Right ventricle myocardium superior (tissue), 1 donor: ENCODE measurements at regions not wholly inside any gene's neighbourhood (a gene's known extent, or its start where the extent isn't known, plus 50 kb on each side); places are given as distances from the start of the nearest gene placed in this dataset.
A peak's percentile ranks its signal among the peaks of the same experiment; 100 is the strongest.

Source experiments
- ATAC-seq: fragments of 200-7000 bp; cut with Tn5 transposase; one replicate; pipeline ENCODE4 v1.9.1; 2020; ENCODE audit warnings: mild to moderate bottlenecking; ENCODE audit not compliant: poor library complexity
- DNase-seq: peaks from one replicate; pipeline ENCODE4 v3.0.0-alpha.2; 2020
- intact Hi-C: fragments of 100-400 bp; cut with DNase I; formaldehyde crosslinking; loops from one replicate; pipeline ENCODE4 v1.11.2; 2022
- donor health status: DM: no; HTN: yes; CAD: no; lungs with severe emphysema.

GRCh38 chr1:68551459-68551858, 54.6 kb upstream of the DEPDC1 start:
- DNase-seq: no peak
- intact Hi-C loops: no loop called here
- ATAC-seq: no peak

GRCh38 chr1:68558321-68559026, 61.6 kb upstream of the DEPDC1 start:
- ATAC-seq: no peak
- intact Hi-C loops: no loop called here
- DNase-seq: no peak

GRCh38 chr1:68565923-68566322, 69.0 kb upstream of the DEPDC1 start:
- no peak for ATAC-seq
- no peak for DNase-seq
- intact Hi-C loops: no loop called here

GRCh38 chr1:68570871-68571270, 74.0 kb upstream of the DEPDC1 start:
- ATAC-seq (no peak), DNase-seq (no peak)
- intact Hi-C loops: no loop called here

DNA sequence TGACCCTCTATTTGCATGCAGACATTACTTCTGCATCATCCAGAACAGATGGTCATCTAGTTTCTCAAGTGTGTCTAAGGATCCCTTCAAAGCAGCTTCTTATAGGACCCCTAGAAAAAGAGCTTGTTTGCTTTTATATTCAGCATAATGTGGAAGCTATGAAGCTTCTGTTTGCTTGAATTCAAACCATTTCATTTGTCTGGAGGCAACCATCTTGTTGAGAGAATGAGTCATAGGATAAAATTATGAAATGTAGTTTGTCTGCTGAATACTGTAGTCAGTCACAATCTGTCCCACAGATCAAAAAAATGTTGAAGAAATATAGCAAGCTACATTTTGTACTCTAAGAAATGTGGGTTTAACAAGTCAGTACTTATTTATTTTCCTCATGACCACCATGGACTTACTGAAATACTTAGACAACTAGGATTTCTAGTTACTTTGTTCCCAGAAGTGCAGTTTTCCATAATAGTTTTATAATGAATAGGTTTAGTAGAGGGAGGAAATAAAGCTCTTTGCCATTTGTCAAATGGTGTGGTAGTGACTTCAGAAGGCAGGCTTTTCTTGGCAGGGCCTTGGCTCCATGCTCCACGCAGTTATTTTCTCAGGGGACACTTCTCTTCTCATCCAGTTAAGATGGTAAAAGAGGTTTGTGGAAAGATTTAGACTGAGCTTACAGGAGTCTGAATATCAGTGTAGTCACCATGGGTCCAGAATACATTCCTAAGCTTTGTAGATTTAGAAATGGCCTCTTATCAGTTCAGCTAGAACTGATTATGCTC, 74.8 kb upstream of the DEPDC1 start:
- ATAC-seq: no peak
- intact Hi-C loops: no loop called here
- no peak for DNase-seq

- DNase-seq (no peak), ATAC-seq (no peak)
- intact Hi-C loops: no loop called here
Measured at GRCh38 chr1:68585351-68585750, 88.5 kb upstream of the DEPDC1 start.

- ATAC-seq: no peak
- intact Hi-C loops: no loop called here
- no peak for DNase-seq
Measured at GRCh38 chr1:68586766-68587165, 89.9 kb upstream of the DEPDC1 start.

DNA sequence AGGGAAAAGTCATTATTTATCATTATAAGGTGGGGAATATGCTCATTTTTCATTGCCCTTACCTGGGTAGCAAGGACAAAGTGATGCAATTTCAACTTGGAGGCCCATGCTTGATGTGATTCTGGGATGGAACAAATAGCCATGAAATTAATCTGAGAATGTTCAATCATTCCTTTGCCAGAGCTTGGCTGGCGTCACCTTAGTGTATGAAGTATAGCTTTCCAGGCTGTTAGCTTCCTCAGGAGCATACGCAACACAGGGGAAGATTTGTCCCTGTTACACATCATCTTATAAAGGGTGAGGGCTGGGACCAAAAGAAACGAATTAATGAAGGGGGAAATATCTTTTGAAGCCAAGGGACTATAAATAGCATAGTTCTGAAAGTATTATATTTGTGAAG, 91.4 kb upstream of the DEPDC1 start:
- DNase-seq (no peak), ATAC-seq (no peak)
- intact Hi-C loops: no loop called here

DNA sequence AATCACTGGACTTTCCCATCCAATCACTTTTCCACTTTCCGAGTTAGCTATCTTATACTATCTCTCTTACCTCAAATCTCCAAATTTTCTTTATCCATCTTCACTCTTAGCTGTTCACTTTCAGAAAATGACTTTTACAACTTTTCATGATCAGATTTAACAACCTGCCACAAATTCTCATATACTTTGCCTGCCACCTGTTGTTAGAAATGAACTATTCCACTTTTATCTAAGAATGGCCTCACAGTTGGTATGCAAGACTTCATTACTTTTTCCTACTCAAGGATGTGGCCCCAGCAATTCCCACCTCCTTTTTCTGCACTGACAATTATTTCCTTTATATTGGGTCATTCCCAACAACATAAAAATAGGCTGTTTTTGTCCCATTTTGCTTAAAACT, 93.6 kb upstream of the DEPDC1 start:
- ATAC-seq (no peak), DNase-seq (no peak)
- intact Hi-C loops: no loop called here

- intact Hi-C loops: no loop called here
- no peak for DNase-seq
- no peak for ATAC-seq
Measured at GRCh38 chr1:68594851-68595250, 98.0 kb upstream of the DEPDC1 start.

DNA sequence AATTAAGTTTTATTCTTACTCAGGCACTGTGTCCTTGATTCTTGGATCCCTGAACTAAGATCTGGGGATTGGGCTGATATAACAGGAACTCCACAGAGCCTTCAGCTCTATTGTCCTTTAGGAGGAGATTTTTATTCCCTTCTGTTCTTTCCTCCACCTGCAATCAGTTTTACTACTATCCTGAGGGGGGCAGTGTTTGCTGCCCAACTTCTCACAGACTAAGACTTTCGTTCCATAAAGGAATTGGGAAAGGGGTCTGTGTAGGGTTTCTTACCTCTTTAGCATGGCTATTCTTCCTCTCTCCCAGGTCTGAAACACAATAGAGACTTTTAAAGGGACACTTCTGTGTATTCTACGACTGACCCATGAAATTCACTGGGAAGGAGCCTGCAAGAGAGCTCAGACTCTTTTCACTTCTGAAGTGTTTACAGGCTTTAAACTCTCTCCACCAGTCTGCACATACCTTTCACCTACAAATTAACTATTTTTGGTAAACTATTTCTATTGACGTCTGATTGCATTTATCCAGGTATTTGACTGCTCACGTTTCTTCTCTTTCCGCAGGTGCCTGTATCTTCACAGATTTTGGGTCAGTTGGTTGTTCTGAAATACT, 103.3 kb upstream of the DEPDC1 start:
- intact Hi-C loops: no loop called here
- DNase-seq (no peak), ATAC-seq (no peak)

GRCh38 chr1:68608289-68608688, 111.4 kb upstream of the DEPDC1 start:
- ATAC-seq: no peak
- no peak for DNase-seq
- intact Hi-C loops: no loop called here

DNA sequence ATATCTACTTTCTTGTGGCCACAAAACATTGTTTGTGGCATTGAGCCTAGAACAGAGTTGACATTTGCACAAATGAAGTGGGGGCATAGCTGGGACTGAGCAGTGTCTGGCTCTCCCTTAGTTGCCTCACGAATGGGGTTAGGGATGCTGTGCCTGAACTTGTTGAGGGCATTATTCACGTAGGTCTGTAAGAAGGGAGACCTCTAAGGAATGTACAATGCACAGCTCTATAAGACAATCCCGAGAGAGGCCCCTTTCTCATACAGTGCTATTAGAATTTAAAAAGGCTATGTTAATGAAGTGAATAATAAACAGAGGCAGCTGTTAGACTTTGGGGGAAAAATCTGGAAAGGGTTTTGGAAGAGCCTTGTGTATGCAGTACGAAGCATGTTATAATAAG, 118.4 kb upstream of the DEPDC1 start:
- ATAC-seq (no peak), DNase-seq (no peak)
- intact Hi-C loops: no loop called here

- no peak for DNase-seq
- no peak for ATAC-seq
- intact Hi-C loops: no loop called here
Measured at GRCh38 chr1:68617942-68618341, 121.1 kb upstream of the DEPDC1 start.

DNA sequence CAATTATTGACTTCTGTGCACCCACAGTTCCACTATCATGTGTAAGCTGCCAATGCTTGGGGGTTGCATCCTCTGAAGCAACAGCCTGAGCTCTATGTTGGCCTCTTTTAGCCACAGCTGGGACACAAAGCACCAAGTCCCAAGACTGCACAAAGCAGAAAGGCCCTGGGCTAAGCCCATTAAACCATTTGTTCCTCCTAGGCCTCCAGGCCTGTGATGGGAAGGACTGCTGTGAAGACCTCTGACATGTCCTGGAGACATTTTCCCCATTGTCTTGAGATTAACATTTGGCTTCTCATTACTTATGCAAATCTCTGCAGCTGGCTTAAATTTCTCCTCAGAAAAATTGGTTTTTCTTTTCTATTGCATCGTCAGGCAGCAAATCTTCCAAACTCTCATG, 123.7 kb upstream of the DEPDC1 start:
- intact Hi-C loops: no loop called here
- no peak for DNase-seq
- ATAC-seq: no peak

DNA sequence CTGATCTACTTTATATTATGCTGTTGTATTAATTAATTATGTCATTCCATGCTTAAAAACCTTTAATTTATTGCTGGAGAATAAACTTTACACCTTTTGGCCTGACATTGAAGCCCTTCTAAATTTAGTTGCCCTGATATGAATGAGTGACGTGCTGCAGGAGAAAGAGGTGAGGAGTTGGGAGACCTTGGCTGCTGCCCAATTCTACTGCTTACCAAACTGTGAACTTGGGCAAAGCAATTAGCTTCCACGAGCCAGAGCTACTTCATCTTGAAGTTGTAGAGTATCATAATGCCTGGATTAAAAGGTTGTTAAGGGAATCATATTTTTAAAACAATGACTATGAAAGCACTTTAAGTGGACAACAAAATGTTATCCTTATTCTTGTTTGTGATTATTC, 126.8 kb upstream of the DEPDC1 start:
- DNase-seq (peak; percentile 68), ATAC-seq (peak; percentile 99)
- intact Hi-C loops: no loop called here

DNA sequence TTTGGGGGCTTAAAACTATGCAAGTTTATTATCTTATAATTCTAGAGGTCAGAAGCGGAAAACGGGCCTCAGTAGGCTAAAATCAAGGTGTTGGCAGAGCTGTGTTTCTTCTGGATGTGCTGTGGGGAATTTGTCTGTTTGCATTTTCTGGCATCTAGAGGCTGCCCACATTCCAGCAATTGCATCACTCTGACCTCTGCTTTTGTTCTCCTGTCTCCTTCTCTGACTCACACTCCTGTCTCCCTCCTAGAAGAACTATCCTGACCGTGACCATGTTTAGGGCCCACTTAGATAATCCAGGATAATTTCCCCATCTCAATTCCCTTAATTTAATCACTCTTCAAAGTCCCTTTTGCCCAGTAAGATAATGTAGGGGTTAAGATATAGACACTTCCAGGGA, 127.4 kb upstream of the DEPDC1 start:
- ATAC-seq (peak; percentile 89), DNase-seq (no peak)
- intact Hi-C loops: no loop called here

- intact Hi-C loops: no loop called here
- ATAC-seq: no peak
- no peak for DNase-seq
Measured at GRCh38 chr1:68625624-68626023, 128.7 kb upstream of the DEPDC1 start.

DNA sequence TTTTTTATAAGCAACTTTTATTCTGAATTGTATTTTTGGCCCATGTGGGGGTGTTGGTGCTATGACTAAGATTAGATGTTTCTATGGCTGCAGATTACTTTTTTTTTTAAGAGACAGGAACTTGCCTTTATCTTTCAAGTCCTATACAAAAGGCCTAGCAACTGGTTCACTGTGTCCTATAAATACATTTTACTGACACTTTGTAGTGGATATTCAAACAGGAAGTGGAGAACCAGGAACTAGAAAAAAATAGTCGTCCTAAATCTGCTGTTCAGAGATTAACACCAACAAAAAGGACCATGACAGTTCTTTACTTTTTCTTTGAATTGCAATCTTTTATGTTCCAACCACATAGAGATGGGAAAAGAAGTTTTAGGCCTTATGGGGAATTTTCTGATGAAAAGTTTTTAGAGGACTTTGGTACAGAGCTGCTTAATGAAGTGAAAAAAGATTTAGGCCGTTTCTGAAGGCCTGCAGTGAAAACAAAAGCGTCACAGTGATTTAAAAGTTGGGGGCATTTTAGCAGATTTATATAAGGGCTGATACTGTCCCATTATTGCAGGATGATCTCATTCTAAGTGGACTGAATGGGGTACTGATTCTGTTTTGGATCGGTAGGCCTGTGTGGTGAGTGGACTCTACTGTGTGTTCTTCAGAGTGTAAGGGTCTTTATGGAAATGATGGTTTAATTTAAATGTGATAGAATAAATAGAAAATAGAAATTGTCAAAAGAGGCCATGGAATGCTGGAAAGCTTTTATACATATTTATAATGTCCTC, 136.4 kb upstream of the DEPDC1 start:
- DNase-seq: no peak
- ATAC-seq: no peak
- intact Hi-C loops: no loop called here
